ENCODE measurements at regions not wholly inside any gene's neighbourhood (a gene's known extent, or its start where the extent isn't known, plus 50 kb on each side); places are given as distances from the start of the nearest gene placed in this dataset.
"Not testable (repeated sequence)": the region's sequence is repeated elsewhere in the genome, so short reads cannot be mapped to it uniquely, and the experiment has no call there.

GRCh38 chr16:29196746-29197145 lies 209.8 kb downstream of the NPIPB11 start:
- not testable (repeated sequence) for TF ChIP-seq CTCF, POLR2A (IDR thresholded peaks at IDR 0.05)
